GM18870 (cell line): ENCODE measurements at regions not wholly inside any gene's neighbourhood (a gene's known extent, or its start where the extent isn't known, plus 50 kb on each side); places are given as distances from the start of the nearest gene placed in this dataset.
"Not testable (repeated sequence)": the region's sequence is repeated elsewhere in the genome, so short reads cannot be mapped to it uniquely, and the experiment has no call there.

ENCODE experiments used
- ATAC-seq: cut with Tn5 transposase; IDR thresholded peaks from one replicate; pipeline ENCODE4 v1.9.1; 2021; ENCODE audit warnings: moderate library complexity; ENCODE audit not compliant: unreplicated experiment

GRCh38 chr10:63077800-63078199 is 55.3 kb upstream of the NRBF2 start:
- ATAC-seq: no peak

DNA sequence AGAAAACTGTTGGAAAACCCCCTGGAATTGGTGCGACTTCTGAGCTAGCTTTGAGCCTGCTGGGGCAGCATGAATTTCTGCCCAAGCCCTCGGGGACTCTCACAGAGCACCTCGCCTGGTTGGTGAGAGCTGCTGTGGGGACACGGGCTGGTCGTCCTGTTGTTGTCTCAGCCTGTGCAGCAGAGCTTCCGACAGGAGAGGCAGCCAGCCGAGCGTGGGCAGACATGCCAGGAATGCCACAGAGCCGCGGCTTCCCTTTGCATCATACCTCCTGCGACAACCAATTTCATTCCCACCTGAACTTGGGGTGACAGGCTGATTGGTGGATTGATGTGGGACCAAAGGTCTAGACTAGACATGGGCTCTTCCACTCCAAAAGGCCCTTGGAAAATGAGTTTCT is 60.2 kb upstream of the NRBF2 start:
- ATAC-seq: no peak

GRCh38 chr10:63071145-63071544 is 62.0 kb upstream of the NRBF2 start:
- no peak for ATAC-seq

DNA sequence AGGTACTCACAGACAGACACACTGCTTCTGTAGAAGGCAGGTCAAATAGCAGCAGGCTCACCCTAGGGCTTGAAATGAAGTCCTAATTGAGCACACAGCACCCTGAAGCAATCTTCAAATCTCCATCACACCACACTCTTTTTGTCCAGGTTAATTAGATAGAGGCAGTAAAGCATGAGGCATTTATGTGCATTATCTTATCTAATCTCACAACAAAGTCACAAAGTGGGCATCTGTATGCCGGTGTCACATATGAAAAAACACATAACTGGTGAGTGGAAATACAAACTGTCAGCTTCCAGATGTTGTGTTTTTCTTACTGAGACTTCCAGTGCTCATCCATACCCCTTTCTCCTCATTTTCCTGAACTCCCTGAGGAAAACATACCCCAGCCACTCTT is 63.8 kb upstream of the NRBF2 start:
- no peak for ATAC-seq

DNA sequence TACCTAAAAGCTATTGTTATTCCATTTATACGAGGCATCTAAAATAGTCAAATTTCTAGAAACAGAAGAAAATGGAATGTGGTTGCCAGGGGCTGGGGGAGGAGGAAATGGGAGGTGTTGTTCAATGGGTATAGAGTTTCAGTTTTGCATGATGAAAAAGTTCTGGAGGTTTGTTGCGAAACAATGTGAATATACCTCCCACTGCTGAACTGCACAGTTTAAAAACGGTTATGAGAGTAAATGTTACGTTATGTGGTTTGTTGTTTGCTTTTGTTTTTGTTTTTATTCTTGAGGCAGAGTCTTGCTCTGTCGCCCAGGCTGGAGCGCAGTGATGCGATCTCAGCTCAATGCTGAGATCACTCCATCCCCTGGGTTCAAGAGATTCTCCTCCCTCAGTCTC is 64.9 kb upstream of the NRBF2 start:
- ATAC-seq: peak; percentile 42

GRCh38 chr10:63066606-63067005 is 66.5 kb upstream of the NRBF2 start:
- no peak for ATAC-seq

GRCh38 chr10:63064706-63065105 is 68.4 kb upstream of the NRBF2 start:
- no peak for ATAC-seq

DNA sequence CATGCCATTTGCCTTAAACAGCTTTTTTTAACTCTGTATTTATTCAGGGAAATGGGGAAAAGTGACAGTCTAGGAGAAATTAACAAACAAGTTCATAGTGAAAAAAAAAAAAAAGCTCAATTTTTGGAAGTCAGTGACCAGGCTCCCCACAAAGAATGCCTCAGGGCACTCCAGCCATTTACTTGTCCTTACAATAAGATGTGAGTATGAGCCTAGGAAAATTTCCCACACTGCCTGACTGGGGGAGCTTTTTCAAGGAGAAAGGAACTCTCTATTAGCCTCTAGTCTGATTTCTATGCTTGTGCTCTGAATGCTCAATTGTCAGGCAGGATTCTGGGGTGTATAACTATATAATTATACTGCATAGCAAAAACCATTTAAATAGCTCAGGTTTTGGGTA is 74.9 kb upstream of the NRBF2 start:
- no peak for ATAC-seq

GRCh38 chr10:63057509-63057908 is 75.6 kb upstream of the NRBF2 start:
- no peak for ATAC-seq

DNA sequence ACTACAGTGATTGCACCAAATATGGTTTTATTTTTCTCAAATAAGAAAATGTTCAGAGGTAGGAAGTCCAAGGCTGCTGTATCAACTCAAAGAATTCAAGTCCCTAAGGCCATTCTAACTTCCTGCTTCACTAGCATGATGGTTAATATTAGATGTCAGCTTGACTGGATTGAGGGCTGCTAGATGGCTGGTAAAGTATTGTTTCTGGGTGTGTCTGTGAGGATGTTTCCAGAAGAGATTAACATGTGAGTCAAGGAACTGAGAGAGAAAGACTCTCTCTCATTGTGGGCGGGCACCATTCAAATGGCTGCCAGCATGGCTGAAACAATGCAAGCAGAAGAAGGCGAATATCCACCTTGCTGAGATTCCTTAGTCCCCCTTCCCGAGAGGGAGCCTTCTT is 77.4 kb upstream of the NRBF2 start:
- ATAC-seq: no peak

- ATAC-seq: no peak
These were observed 78.1 kb upstream of the NRBF2 start for GRCh38 chr10:63054889-63055611.

GRCh38 chr10:63052083-63052482 is 81.0 kb upstream of the NRBF2 start:
- no peak for ATAC-seq

- ATAC-seq: no peak
These were observed 90.9 kb upstream of the NRBF2 start for GRCh38 chr10:63042256-63042655.

- ATAC-seq: not testable (repeated sequence)
These were observed 99.4 kb upstream of the NRBF2 start for GRCh38 chr10:63033616-63034185.

GRCh38 chr10:63030536-63030935 is 102.6 kb upstream of the NRBF2 start:
- ATAC-seq: no peak

DNA sequence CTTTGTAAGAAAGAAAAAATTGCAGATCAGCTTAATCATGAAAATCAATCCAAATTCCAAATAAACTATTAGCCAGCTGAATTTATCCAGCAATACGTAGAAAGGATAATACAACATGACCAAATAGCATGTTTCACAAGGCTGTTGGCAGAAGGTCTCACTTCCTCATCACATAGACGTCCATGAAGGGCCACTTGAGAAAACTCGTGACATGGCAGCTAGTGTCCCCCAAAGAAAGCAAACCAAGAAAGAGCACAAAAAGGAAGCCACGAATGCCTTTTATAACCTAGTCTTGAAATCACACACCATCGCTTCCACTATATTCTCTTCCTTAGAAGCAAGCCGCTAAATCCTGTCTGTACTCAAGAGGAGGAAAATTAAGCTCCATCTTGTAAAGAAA is 105.6 kb upstream of the NRBF2 start:
- no peak for ATAC-seq

DNA sequence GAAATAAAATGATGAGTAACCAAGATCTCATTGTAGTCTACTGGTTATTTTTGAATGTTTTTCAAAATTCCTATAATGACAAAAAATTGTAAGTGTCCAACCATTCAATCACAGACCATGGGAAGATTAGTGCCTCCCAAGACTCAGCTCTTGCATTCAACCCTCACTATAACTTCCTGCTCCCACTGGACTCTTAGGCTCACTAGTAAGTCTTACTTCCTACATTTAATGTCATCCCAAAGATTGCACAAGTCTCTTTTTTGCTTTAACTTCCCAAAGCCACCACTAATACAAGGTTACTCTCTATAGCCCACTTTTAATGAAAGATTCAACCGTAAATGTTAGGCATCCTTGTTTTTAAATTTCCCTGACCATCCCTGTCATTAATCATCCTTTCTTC is 111.9 kb upstream of the NRBF2 start:
- ATAC-seq: no peak

- ATAC-seq: no peak
These were observed 119.4 kb upstream of the NRBF2 start for GRCh38 chr10:63013755-63014154.

DNA sequence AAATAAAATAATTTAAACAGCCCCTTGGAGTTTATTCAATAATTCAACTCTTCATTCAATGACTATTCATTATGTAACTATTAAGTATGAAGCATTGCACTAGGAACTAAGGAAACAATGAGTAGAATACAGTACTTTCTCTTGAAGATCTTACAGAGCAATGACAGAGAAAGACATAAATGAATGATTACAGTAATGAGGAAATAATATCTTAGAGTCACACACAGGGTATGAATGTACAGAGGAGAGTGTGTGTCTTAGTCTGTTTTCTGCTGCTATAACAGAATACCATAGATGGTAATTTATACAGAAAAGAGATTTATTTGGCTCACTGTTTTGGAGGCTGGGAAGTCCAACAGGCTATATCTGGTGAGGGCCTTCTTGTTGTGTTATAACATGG is 120.5 kb upstream of the NRBF2 start:
- ATAC-seq: no peak

- ATAC-seq: no peak
These were observed 122.9 kb upstream of the NRBF2 start for GRCh38 chr10:63010203-63010602.

DNA sequence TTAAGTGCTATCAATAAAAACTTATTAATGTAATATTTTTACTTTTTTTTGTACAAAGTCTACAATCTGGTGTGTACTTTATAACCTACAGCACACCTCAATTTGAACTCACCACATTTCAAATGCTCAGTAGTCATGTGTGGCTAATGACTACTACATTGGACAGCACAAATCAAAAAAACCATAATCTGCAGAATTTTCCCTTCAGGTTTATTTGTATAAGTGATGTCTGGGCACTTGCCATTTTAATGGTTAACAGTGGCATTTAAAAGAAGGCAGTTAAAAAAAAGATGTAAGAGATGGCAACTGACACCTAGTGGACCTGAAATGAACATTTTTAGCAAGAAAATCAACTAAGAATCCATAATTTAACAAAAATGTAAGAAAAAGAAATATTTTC is 124.6 kb upstream of the NRBF2 start:
- ATAC-seq: no peak

GRCh38 chr10:63007112-63007511 is 126.0 kb upstream of the NRBF2 start:
- no peak for ATAC-seq

DNA sequence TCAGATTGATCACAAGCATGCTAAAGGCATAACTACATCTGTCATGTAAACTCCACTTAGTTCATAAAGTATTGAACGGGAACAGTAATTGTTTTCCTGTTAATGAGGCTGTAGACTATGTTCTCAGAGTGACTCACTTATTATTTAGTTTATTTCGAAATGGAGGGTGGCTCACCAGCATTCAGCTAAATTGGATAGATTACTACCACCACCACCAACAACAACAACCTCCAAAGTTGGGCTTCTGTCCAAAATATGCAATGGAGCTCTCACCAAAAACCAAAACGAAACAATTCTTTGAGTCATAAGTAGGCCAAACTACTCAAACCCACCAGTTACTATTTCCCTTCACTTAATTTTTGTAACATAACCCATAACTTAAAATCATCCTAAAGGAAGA is 127.9 kb upstream of the NRBF2 start:
- ATAC-seq: no peak
